ENCODE measurements at regions not wholly inside any gene's neighbourhood (a gene's known extent, or its start where the extent isn't known, plus 50 kb on each side); places are given as distances from the start of the nearest gene placed in this dataset.

- Mint-ChIP-seq H3K27ac (no peak overlapping the region), H3K4me3 (no peak overlapping the region), H3K36me3 (ENCODE audit: low read depth) (no peaks in the 10 kb centered on the region), H3K4me1 (no peaks in the 10 kb centered on the region), H3K27me3 (no peaks in the 10 kb centered on the region), H3K9me3 (peaks cover 19% of the 10 kb centered on the region)
- ATAC-seq (no peak), DNase-seq (no peak)
Measured at GRCh38 chr13:53560556-53560955, 531.9 kb downstream of the OLFM4 start.

- DNase-seq (no peak), ATAC-seq (no peak)
- H3K9me3 Mint-ChIP-seq = peaks cover 19% of the 10 kb centered on the region
- H3K27ac Mint-ChIP-seq = no peak overlapping the region
- H3K4me1 Mint-ChIP-seq = no peaks in the 10 kb centered on the region
- H3K27me3 Mint-ChIP-seq = no peaks in the 10 kb centered on the region
- H3K36me3 Mint-ChIP-seq (ENCODE audit: low read depth) = no peaks in the 10 kb centered on the region
- no peak overlapping the region for H3K4me3 Mint-ChIP-seq
Measured at GRCh38 chr13:53562419-53562818, 533.8 kb downstream of the OLFM4 start.

DNA sequence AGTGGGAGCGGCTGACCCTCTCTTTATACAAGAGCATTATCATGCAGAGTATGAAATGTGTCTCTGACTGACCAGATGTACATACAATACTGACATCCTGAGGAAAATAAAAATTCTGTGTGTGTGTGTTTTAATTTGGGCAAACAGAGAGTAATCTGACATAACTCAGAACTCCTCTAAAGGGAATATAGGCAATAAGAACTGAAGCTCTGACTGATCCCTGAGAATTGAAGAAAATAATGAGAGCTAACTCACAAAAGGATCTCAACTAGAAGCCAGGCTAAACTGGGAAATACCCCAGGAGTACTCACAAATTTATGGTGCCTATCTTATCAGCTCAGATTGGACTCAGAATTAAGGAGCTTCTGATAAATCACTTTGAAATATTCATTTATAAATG, 539.9 kb downstream of the OLFM4 start:
- peaks cover 24% of the 10 kb centered on the region for H3K9me3 Mint-ChIP-seq

GRCh38 chr13:53569453-53569852, 540.8 kb downstream of the OLFM4 start:
- ATAC-seq = no peak
- no peaks in the 10 kb centered on the region for H3K36me3 Mint-ChIP-seq (ENCODE audit: low read depth)
- H3K4me3 Mint-ChIP-seq = no peak overlapping the region
- H3K27ac Mint-ChIP-seq = no peak overlapping the region
- H3K27me3 Mint-ChIP-seq = no peaks in the 10 kb centered on the region
- no peak for DNase-seq
- H3K9me3 Mint-ChIP-seq = peaks cover 20% of the 10 kb centered on the region
- no peaks in the 10 kb centered on the region for H3K4me1 Mint-ChIP-seq

More for the DNA sequence above, 539.9 kb downstream of the OLFM4 start:
- Mint-ChIP-seq H3K27ac (no peak overlapping the region), H3K4me3 (no peak overlapping the region), H3K4me1 (no peaks in the 10 kb centered on the region), H3K36me3 (ENCODE audit: low read depth) (no peaks in the 10 kb centered on the region), H3K27me3 (no peaks in the 10 kb centered on the region)
- no peak for ATAC-seq
- no peak for DNase-seq

DNA sequence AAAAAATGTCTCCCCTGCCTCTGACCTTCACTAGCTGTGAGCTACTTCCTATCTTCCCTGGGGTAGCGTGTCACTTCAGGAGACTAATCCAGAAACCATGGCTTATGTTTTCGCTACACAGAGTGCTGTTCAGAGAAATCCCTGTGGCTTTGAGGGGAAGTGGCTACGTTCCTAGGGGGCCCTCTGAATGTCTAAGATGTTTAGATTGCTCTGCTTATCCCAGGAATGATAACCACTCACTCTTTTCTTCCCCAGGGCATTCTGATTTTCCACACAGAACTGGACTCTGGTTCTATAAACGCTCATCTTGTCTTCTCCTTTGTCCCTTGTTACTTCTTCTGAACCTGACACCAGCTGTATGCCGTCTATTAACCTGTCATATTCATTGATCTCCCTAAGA, 572.5 kb downstream of the OLFM4 start:
- Mint-ChIP-seq H3K9me3 (peaks cover 9% of the 10 kb centered on the region), H3K27me3 (no peaks in the 10 kb centered on the region), H3K27ac (no peak overlapping the region), H3K4me3 (no peak overlapping the region), H3K36me3 (ENCODE audit: low read depth) (no peaks in the 10 kb centered on the region), H3K4me1 (no peaks in the 10 kb centered on the region)
- DNase-seq (no peak), ATAC-seq (no peak)

- H3K4me1 Mint-ChIP-seq = no peaks in the 10 kb centered on the region
- no peak for DNase-seq
- ATAC-seq = no peak
- H3K27ac Mint-ChIP-seq = no peak overlapping the region
- no peaks in the 10 kb centered on the region for H3K36me3 Mint-ChIP-seq (ENCODE audit: low read depth)
- H3K27me3 Mint-ChIP-seq = no peaks in the 10 kb centered on the region
- H3K9me3 Mint-ChIP-seq = peaks cover 5% of the 10 kb centered on the region
- no peak overlapping the region for H3K4me3 Mint-ChIP-seq
Measured at GRCh38 chr13:53605326-53605725, 576.7 kb downstream of the OLFM4 start.

GRCh38 chr13:53612200-53612599, 583.6 kb downstream of the OLFM4 start:
- no peak for DNase-seq
- Mint-ChIP-seq H3K9me3 (no peaks in the 10 kb centered on the region), H3K27me3 (no peaks in the 10 kb centered on the region), H3K4me3 (no peak overlapping the region), H3K36me3 (ENCODE audit: low read depth) (no peaks in the 10 kb centered on the region), H3K4me1 (no peaks in the 10 kb centered on the region), H3K27ac (no peak overlapping the region)
- no peak for ATAC-seq

DNA sequence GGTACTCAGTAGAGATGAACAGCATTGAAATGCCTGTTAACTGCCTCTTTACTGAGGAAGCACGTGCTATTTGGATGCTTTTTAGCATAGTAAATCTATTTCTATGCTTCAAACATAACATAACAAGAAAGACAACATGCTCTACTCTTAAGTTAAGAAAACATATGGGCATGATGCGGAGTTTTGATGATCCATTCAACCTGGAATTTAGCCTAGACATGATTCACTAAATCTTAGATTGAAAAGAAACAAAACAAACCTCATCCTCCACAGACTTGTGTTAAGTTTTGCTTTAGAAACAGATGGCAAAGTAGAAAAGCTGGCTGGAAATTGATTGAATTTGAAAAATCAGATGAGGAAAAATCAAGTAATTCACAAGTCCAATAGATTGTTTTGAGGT, 593.8 kb downstream of the OLFM4 start:
- no peaks in the 10 kb centered on the region for H3K27me3 Mint-ChIP-seq

GRCh38 chr13:53623146-53623545, 594.5 kb downstream of the OLFM4 start:
- H3K36me3 Mint-ChIP-seq (ENCODE audit: low read depth) = no peaks in the 10 kb centered on the region
- ATAC-seq (no peak), DNase-seq (no peak)
- H3K27me3 Mint-ChIP-seq = no peaks in the 10 kb centered on the region
- H3K4me3 Mint-ChIP-seq = no peak overlapping the region
- peaks cover 9% of the 10 kb centered on the region for H3K9me3 Mint-ChIP-seq
- no peaks in the 10 kb centered on the region for H3K4me1 Mint-ChIP-seq
- H3K27ac Mint-ChIP-seq = no peak overlapping the region

More for the DNA sequence above, 593.8 kb downstream of the OLFM4 start:
- DNase-seq = no peak
- no peak for ATAC-seq
- Mint-ChIP-seq H3K4me3 (no peak overlapping the region), H3K36me3 (ENCODE audit: low read depth) (no peaks in the 10 kb centered on the region), H3K27ac (no peak overlapping the region), H3K4me1 (no peaks in the 10 kb centered on the region), H3K9me3 (peaks cover 9% of the 10 kb centered on the region)

- Mint-ChIP-seq H3K9me3 (peaks cover 7% of the 10 kb centered on the region), H3K4me3 (no peak overlapping the region), H3K4me1 (no peaks in the 10 kb centered on the region), H3K27ac (no peak overlapping the region), H3K27me3 (no peaks in the 10 kb centered on the region), H3K36me3 (ENCODE audit: low read depth) (no peaks in the 10 kb centered on the region)
- no peak for DNase-seq
- ATAC-seq = no peak
Measured at GRCh38 chr13:53631511-53631910, 602.9 kb downstream of the OLFM4 start.

DNA sequence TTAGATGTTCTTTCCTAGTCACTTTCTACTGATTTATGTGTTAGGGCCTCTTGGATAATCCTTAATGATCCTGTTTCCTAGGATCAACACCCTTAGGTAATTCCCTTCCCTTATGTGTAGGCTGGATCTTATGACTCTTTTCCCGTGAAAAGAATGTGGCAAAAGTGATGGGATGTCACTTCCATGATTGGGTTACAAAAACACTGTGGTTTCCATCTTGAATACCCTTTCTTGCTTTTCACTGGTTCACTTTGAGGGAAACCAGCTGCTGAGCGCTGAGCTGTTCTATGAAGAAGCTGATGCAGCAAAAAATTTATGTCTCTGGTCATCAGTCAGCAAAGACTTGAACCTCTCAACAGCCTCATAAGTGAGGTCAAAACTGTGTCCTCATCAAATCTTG, 609.4 kb downstream of the OLFM4 start:
- Mint-ChIP-seq H3K4me3 (no peak overlapping the region), H3K4me1 (no peaks in the 10 kb centered on the region), H3K27ac (no peak overlapping the region), H3K27me3 (no peaks in the 10 kb centered on the region), H3K9me3 (peaks cover 15% of the 10 kb centered on the region), H3K36me3 (ENCODE audit: low read depth) (no peaks in the 10 kb centered on the region)
- ATAC-seq = no peak
- DNase-seq = no peak

- no peaks in the 10 kb centered on the region for H3K27me3 Mint-ChIP-seq
- H3K27ac Mint-ChIP-seq = no peak overlapping the region
- no peak overlapping the region for H3K4me3 Mint-ChIP-seq
- H3K36me3 Mint-ChIP-seq (ENCODE audit: low read depth) = no peaks in the 10 kb centered on the region
- no peak for ATAC-seq
- H3K4me1 Mint-ChIP-seq = no peaks in the 10 kb centered on the region
- peaks cover 15% of the 10 kb centered on the region for H3K9me3 Mint-ChIP-seq
- DNase-seq = no peak
Measured at GRCh38 chr13:53642306-53642705, 613.7 kb downstream of the OLFM4 start.

GRCh38 chr13:53648673-53649072, 620.1 kb downstream of the OLFM4 start:
- DNase-seq = no peak
- H3K9me3 Mint-ChIP-seq = peaks cover 12% of the 10 kb centered on the region

GRCh38 chr13:53672005-53672404, 643.4 kb downstream of the OLFM4 start:
- H3K27me3 Mint-ChIP-seq = no peaks in the 10 kb centered on the region
- no peak overlapping the region for H3K27ac Mint-ChIP-seq
- no peaks in the 10 kb centered on the region for H3K4me1 Mint-ChIP-seq
- DNase-seq (no peak), ATAC-seq (no peak)
- H3K9me3 Mint-ChIP-seq = peaks cover 13% of the 10 kb centered on the region
- H3K4me3 Mint-ChIP-seq = no peak overlapping the region
- no peaks in the 10 kb centered on the region for H3K36me3 Mint-ChIP-seq (ENCODE audit: low read depth)

More at GRCh38 chr13:53648673-53649072, 620.1 kb downstream of the OLFM4 start:
- Mint-ChIP-seq H3K4me3 (no peak overlapping the region), H3K27ac (no peak overlapping the region), H3K27me3 (no peaks in the 10 kb centered on the region), H3K36me3 (ENCODE audit: low read depth) (no peaks in the 10 kb centered on the region), H3K4me1 (no peaks in the 10 kb centered on the region)
- ATAC-seq = no peak

DNA sequence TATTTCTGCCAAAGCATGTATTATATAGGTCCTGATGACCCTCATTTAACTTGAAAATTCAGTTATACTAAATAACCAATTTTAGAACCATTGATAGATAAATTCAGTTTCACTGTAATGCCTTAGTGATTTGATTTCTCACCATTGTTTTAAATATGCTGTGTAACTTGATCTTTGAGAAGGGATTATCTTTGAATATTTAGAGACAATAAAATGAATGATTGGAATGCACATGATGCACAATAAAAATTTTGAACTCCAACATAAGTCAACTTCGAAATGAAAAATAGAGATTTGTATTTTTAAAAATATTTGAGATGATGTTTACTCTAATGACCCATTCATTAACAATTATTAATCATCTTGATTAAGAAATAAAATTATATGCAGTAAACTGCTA, 654.5 kb downstream of the OLFM4 start:
- no peaks in the 10 kb centered on the region for H3K4me1 Mint-ChIP-seq
- peaks cover 14% of the 10 kb centered on the region for H3K9me3 Mint-ChIP-seq
- no peaks in the 10 kb centered on the region for H3K36me3 Mint-ChIP-seq (ENCODE audit: low read depth)
- ATAC-seq = no peak
- no peak for DNase-seq
- no peaks in the 10 kb centered on the region for H3K27me3 Mint-ChIP-seq
- no peak overlapping the region for H3K4me3 Mint-ChIP-seq
- H3K27ac Mint-ChIP-seq = no peak overlapping the region

DNA sequence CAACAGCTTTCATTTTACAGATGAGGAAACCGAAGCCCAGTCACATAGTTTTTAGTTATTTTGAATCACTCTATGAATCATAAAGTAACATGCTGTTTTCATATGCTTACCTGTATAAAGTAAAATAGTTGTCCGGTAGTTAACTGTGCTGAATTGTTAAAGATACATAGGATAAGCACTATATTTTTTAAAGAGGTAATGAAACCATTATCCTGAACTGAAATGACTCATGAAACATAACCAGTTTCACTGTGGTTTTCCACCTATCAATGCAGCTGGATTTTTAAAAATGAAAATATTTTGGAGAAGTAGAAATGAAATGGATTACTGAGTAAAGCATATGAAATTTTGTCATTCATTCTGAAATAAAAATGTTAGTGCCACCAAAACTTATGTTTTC, 655.0 kb downstream of the OLFM4 start:
- H3K4me1 Mint-ChIP-seq = no peaks in the 10 kb centered on the region
- H3K27ac Mint-ChIP-seq = no peak overlapping the region
- no peaks in the 10 kb centered on the region for H3K27me3 Mint-ChIP-seq
- H3K9me3 Mint-ChIP-seq = peaks cover 14% of the 10 kb centered on the region
- H3K36me3 Mint-ChIP-seq (ENCODE audit: low read depth) = no peaks in the 10 kb centered on the region
- DNase-seq (no peak), ATAC-seq (no peak)
- no peak overlapping the region for H3K4me3 Mint-ChIP-seq

Data from activated naive CD8-positive, alpha-beta T cell treated with anti-CD3 and anti-CD28 coated beads, Interleukin-2, amount 50 U/mL, for 24 hours (primary cell).